AG09309 (cell line): ENCODE measurements at regions not wholly inside any gene's neighbourhood (a gene's known extent, or its start where the extent isn't known, plus 50 kb on each side); places are given as distances from the start of the nearest gene placed in this dataset.

Experiments
- DNase-seq: peaks from one replicate; pipeline ENCODE4 v3.0.0-alpha.2; 2010; ENCODE audit warnings: low read depth
- H3K4me3 ChIP-seq: 2 replicates; pipeline ENCODE4 v1.5.1; 2011; ENCODE audit warnings: mild to moderate bottlenecking, low read depth, low read length, moderate library complexity; ENCODE audit not compliant: control insufficient read depth
- CTCF ChIP-seq: IDR thresholded peaks from 2 replicates; pipeline ENCODE4 v1.5.1; 2011; ENCODE audit warnings: mild to moderate bottlenecking, low read depth, low read length, inconsistent platforms; ENCODE audit not compliant: insufficient read depth, control insufficient read depth; ENCODE audit errors: missing control alignments

DNA sequence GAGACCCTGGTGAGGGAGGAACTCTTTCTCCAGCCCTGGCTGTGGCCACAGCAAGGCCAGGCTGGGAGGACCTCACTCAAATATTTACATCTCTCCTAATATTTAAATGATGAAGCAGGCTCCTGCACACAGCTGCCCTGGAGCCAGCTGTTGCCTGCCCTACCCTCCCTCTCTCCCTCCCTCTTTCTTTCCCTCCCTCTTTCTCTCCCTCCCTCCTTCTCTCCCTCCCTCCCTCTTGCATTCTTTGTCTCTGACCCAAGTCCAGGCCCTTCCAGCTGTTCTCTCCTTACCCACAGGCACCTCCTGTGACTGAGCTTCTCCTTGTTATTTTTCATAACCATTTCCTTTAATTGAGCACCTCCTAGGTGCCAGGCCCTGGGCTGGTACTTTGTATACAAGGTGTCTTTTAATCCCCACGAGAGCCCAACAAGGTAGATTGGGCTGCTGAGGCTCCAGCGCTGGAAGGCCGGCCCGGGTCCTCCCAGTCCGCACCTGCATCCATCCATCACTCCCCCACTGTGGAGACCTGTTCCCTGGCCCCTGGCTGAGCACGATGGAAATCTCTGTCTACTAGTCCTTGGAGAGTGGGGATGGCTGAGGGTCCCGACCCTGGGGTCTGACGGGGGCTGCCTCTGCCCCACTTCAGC is 242.3 kb downstream of the SEC14L1 start:
- no peak for TF ChIP-seq CTCF
- DNase-seq = no peak
- no peak overlapping the region for H3K4me3 ChIP-seq

GRCh38 chr17:77383613-77384608 is 243.1 kb downstream of the SEC14L1 start:
- no peak for TF ChIP-seq CTCF
- no peak for DNase-seq
- no peak overlapping the region for H3K4me3 ChIP-seq

DNA sequence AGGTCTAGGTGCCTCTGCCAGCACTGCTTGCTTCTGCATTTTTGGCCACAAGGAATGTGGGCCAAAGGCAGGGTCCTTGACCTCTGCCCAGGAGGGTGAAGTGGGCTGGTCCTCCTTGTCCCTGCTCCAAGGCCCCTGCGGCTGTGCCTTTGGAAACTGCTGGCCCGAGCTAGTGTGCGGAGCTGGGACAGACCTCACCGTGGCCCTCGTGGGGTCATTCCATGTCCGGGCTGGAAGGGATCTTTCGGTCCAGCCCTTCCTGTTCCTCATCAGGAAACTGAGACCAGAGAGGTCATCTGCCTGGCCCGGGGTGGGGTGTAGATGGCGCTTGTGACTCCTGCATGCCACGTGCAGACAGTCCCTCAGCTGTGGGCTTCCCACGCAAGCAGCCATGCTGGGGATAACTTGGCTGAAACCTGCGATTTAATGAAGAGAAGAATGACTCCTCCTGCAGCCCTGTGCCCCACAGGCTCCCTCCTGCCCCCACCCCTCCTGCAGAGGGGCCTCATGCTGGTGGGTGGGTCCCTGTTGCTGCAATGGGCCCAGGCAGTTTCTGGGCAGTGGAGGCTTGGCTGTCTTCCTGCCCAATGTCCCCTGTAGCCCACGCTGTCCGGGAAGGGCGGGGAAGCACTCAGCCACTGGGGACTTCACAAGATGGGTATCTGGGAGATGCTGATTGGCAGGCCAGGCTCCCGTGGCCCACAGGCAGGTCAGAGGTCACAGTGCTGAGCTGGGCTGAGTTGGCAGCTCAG is 245.2 kb downstream of the SEC14L1 start:
- TF ChIP-seq CTCF = no peak
- H3K4me3 ChIP-seq = no peak overlapping the region
- no peak for DNase-seq

DNA sequence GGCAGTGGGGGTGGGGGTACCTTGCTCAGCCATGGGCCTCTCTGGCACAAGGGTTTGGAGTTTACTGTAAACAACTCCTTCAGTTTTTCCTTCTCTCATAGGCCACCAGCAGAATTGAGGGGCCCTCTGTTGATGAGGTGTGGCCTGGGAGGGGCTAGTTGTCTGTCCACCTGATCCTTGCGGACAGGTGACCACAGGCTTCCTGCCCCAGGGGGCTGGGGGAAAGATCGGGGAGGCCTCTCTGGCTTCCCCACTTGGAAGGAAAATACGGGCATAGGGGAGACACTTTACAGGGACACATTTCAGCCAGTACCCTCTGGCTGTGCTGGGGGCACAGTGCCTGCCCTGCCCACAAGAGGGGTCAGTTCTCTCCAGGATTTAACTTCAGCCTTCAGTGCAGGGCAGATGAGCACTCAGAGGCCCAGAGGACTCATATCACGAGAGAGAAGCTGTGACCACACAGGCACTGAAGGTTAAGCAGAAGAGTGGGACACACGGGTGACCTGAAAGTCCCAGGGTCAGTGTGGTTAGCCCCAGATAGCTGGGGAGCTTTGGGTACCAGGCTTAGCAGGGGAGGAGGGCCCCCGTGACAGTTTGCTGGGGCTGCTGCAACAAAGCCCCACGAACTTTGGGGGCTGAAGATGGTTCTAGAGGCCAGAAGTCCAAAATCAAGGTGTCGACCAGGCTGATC is 245.9 kb downstream of the SEC14L1 start:
- no peak for TF ChIP-seq CTCF
- H3K4me3 ChIP-seq = no peak overlapping the region
- no peak for DNase-seq

DNA sequence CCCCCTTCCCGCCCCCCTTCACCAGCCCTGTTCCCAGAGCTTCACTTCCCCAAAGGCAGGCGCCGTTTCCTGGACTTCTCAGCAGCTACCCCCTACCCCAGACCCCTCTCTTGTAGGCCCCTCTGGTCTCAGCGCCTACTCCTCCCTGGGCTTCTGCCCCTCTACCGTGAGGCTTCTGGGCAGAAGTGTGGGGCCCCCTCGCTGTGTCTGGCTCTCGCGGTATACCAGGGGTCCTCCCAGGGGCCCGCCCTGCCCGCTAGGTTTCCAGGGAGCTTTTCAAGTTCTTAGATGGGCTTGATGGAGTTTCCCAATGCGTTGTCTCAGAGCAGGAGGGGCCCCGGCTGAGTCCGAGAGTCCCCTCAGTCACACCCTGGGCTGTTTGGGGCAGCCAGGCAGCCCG is 247.1 kb downstream of the SEC14L1 start:
- no peak overlapping the region for H3K4me3 ChIP-seq
- no peak for TF ChIP-seq CTCF
- DNase-seq = no peak

DNA sequence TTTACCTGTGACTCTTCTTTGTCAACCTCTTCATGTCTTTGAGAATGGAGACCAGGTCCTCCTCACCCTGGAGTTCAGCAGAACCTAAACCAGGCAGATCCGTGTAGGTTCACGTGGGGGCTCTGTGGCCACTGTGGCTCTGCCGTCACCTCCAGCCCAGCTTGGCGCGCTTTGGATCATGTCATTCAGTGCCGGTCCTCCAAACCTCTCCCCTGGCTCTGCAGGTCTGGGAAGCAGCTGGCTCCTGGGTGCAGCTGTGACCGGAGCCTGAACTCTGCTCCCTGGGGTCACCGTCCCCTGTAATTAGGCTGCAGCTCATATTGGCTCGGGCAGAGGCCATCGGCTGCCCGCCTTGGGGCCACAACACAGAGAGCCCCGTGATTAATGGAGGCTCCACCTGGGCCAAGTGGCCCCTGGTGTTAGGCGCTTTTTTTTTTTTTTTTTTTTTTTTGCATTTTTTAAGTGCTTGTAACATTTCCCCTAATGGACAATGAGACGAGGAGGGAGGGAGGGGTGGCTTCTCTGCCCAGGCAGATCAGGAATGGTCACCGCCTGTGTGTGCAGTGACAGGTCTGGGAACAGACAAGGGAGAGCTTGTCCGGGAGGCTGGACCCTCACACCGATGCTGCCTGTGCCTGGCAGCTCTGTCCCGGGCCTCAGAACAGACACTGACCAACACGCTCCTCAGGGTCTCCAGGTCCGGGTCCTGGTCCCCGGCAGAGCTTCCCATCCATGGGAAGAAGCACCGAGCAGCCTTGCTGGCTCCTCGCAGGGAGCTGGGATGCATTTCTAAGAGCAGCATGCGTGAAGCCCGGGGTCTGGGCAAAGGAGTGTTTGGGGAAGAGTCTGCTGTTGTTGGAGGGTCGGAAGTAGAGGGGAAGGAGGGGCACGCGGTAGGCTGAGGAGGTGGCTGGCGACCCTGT is 247.9 kb downstream of the SEC14L1 start:
- DNase-seq = no peak
- H3K4me3 ChIP-seq = no peak overlapping the region
- no peak for TF ChIP-seq CTCF
